ENCODE measurements at regions not wholly inside any gene's neighbourhood (a gene's known extent, or its start where the extent isn't known, plus 50 kb on each side); places are given as distances from the start of the nearest gene placed in this dataset.

DNA sequence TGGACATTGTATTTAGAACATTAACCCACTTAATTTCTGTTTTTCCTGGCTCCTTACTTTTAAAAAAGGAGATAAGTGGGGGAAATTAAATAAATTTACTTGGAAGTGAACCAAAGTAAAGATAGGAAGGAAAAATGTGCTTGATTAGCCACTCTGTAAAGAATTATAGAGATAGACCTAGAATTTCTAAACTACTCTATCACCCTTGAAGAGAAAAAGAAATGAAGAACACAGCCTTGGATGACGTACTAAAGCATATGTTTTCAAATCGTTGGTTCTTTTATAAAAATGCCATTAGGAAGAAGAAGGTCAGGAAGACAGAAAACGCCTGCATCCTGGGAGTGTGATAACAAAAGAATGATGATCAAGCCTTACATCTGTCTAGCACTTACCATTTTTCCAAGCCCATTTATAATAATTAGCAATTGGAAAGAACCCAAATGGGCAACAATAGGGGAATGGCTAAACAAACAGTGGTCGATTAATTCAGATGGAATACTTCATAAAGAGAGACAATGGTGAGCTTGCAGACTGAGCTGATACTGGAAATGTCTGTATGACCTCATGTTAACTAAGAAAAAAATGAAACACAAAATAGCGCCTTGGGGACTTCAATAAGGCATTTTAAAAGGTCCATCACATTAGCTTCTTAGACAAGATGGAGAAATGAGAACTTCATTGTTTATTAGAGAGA, 81.0 kb upstream of the LRRC55 start:
- no peak overlapping the region for H2AFZ ChIP-seq (ENCODE audit: low read depth)
- H3K27ac ChIP-seq: no peak overlapping the region

DNA sequence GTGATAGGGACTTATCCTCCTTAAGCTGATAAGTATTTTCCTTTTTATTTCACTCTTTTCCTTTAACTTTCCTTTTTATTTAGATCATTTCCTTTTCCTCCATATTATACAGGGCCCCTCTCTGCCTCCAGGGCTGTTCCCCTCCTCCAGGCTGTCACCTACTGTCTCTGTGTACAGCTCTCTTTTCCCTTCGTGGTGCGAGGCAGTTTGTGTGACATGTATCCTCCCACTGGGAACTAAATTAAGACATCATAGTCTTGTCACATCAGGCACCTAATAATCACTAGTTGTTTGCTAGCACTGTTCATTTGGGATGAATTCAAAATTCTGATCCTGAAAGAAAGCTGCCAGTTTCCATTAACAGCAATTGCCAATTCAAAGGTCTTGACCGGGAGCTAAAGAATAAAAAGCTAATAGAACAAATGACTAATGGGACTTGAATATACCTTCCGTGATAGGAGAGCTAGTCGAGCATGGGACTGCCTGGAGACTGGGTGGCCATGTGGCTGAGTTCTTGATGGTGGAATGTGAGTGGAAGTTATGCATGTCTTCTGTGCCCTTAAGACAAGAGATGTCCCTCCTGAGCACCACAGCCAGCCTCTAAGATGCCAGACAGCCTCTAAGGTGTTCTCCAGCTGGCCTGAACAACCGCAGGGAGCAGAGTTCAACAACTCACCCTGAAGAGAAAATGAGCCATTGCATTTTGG, 77.7 kb upstream of the LRRC55 start:
- no peak overlapping the region for H3K27ac ChIP-seq
- H3K9ac ChIP-seq: no peak overlapping the region
- no peaks in the 10 kb centered on the region for H3K4me1 ChIP-seq (ENCODE audit: low read depth, poor library complexity, severe bottlenecking)
- no peak overlapping the region for H3K4me2 ChIP-seq
- H4K20me1 ChIP-seq (ENCODE audit: insufficient read depth): no peaks in the 10 kb centered on the region
- H2AFZ ChIP-seq (ENCODE audit: low read depth): no peak overlapping the region
- no peaks in the 10 kb centered on the region for H3K27me3 ChIP-seq (ENCODE audit: insufficient read depth, low read depth)
- no peak overlapping the region for H3K4me3 ChIP-seq (IDR thresholded peaks at IDR 0.05; ENCODE audit: insufficient read depth, low read depth, low read length)
- H3K79me2 ChIP-seq (ENCODE audit: insufficient read depth, low read depth): no peaks in the 10 kb centered on the region
- TF ChIP-seq, protein P1, sequence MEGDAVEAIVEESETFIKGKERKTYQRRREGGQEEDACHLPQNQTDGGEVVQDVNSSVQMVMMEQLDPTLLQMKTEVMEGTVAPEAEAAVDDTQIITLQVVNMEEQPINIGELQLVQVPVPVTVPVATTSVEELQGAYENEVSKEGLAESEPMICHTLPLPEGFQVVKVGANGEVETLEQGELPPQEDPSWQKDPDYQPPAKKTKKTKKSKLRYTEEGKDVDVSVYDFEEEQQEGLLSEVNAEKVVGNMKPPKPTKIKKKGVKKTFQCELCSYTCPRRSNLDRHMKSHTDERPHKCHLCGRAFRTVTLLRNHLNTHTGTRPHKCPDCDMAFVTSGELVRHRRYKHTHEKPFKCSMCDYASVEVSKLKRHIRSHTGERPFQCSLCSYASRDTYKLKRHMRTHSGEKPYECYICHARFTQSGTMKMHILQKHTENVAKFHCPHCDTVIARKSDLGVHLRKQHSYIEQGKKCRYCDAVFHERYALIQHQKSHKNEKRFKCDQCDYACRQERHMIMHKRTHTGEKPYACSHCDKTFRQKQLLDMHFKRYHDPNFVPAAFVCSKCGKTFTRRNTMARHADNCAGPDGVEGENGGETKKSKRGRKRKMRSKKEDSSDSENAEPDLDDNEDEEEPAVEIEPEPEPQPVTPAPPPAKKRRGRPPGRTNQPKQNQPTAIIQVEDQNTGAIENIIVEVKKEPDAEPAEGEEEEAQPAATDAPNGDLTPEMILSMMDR (conservative IDR thresholded peaks at IDR 0.05; ENCODE audit: low read depth, low read length): no peak
- no peaks in the 10 kb centered on the region for H3K36me3 ChIP-seq (ENCODE audit: insufficient read depth)

More for the DNA sequence above, 81.0 kb upstream of the LRRC55 start:
- no peaks in the 10 kb centered on the region for H3K4me1 ChIP-seq (ENCODE audit: low read depth, poor library complexity, severe bottlenecking)
- no peak overlapping the region for H3K4me2 ChIP-seq
- H3K36me3 ChIP-seq (ENCODE audit: insufficient read depth): no peaks in the 10 kb centered on the region
- no peak overlapping the region for H3K9ac ChIP-seq
- no peaks in the 10 kb centered on the region for H4K20me1 ChIP-seq (ENCODE audit: insufficient read depth)
- no peaks in the 10 kb centered on the region for H3K27me3 ChIP-seq (ENCODE audit: insufficient read depth, low read depth)
- no peak overlapping the region for H3K4me3 ChIP-seq (IDR thresholded peaks at IDR 0.05; ENCODE audit: insufficient read depth, low read depth, low read length)
- H3K79me2 ChIP-seq (ENCODE audit: insufficient read depth, low read depth): no peaks in the 10 kb centered on the region
- TF ChIP-seq, protein P1 (conservative IDR thresholded peaks at IDR 0.05; ENCODE audit: low read depth, low read length): no peak

DNA sequence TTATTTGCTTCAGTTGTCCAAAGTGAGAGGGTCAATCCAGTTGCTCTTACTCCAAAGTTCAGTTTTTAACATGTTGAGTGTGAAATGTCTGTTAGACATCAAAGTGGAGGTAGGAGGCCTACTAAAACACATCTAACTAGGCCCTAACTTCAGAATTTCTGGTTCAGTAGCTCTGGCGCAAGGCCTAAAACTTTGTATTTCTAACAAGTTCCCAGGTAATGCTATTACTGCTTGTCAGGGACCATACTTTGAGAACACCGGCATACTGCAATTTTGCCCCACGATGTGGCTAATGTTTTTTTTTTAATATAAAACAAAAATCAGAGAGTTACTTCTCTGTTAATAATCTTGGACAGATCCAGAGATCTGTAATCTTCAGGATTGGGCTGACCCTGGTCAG, 72.4 kb upstream of the LRRC55 start:
- TF ChIP-seq, protein P1 (conservative IDR thresholded peaks at IDR 0.05; ENCODE audit: low read depth, low read length): no peak
- Histone ChIP-seq H3K27me3 (ENCODE audit: insufficient read depth, low read depth) (no peaks in the 10 kb centered on the region), H3K27ac (no peak overlapping the region), H3K4me1 (ENCODE audit: low read depth, poor library complexity, severe bottlenecking) (no peaks in the 10 kb centered on the region), H3K4me2 (no peak overlapping the region), H3K4me3 (IDR thresholded peaks at IDR 0.05; ENCODE audit: insufficient read depth, low read depth, low read length) (no peak overlapping the region), H3K9ac (no peak overlapping the region), H3K79me2 (ENCODE audit: insufficient read depth, low read depth) (no peaks in the 10 kb centered on the region), H2AFZ (ENCODE audit: low read depth) (no peak overlapping the region), H4K20me1 (ENCODE audit: insufficient read depth) (no peaks in the 10 kb centered on the region), H3K36me3 (ENCODE audit: insufficient read depth) (no peaks in the 10 kb centered on the region)

DNA sequence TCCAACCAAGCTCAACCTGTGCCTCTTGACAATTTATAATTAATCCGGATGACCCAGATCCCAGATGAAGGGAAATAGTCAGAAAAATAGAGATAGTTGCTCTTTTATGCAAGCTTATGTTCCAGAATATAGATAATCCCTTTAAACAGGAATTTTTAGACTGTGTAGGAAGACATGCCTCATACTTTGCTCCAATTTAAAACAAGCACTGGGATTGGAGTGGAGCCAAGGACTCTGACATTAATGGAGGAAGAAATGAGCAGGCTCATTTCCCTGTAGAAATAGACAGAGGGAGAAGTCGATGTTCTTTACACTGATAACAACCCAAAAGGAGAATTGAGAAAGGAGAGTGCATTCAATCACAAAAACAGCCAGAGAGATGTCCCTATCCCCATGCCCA, 70.1 kb upstream of the LRRC55 start:
- Histone ChIP-seq H3K27me3 (ENCODE audit: insufficient read depth, low read depth) (no peaks in the 10 kb centered on the region), H3K79me2 (ENCODE audit: insufficient read depth, low read depth) (no peaks in the 10 kb centered on the region), H4K20me1 (ENCODE audit: insufficient read depth) (no peaks in the 10 kb centered on the region), H3K9ac (no peak overlapping the region), H3K36me3 (ENCODE audit: insufficient read depth) (no peaks in the 10 kb centered on the region), H3K4me3 (IDR thresholded peaks at IDR 0.05; ENCODE audit: insufficient read depth, low read depth, low read length) (no peak overlapping the region), H3K4me2 (no peak overlapping the region), H2AFZ (ENCODE audit: low read depth) (no peak overlapping the region), H3K27ac (no peak overlapping the region), H3K4me1 (ENCODE audit: low read depth, poor library complexity, severe bottlenecking) (no peaks in the 10 kb centered on the region)
- TF ChIP-seq, protein P1 (conservative IDR thresholded peaks at IDR 0.05; ENCODE audit: low read depth, low read length): no peak
